Kidney (tissue), 13 donors: ENCODE measurements at regions not wholly inside any gene's neighbourhood (a gene's known extent, or its start where the extent isn't known, plus 50 kb on each side); places are given as distances from the start of the nearest gene placed in this dataset.

Source experiments
- DNase-seq, 5 donors: peaks; one replicate each; pipeline ENCODE4 v3.0.0-alpha.2; 2013 to 2020
- FAIRE-seq: peaks from 2 replicates; lab custom pipeline; 2012; peaks lifted over from hg19 to GRCh38; lab: Jason Lieb, UNC
- H3K27ac ChIP-seq, 2 donors: one replicate each; pipeline ENCODE4 v1.7.0; 2013; ENCODE audit warnings: low read depth in 2 of 2, low read length in 2 of 2, inconsistent platforms in 1 of 2
- H3K27me3 ChIP-seq: one replicate; pipeline ENCODE4 v1.7.1; 2013; ENCODE audit warnings: low read length, inconsistent platforms; ENCODE audit not compliant: control insufficient read depth, insufficient read depth
- H3K36me3 ChIP-seq, 3 donors: one replicate each; pipeline versions ENCODE4 v1.7.0 to v1.7.1; 2013; ENCODE audit warnings: low read length in 3 of 3, control low read depth in 1 of 3, inconsistent platforms in 1 of 3; ENCODE audit not compliant: insufficient read depth in 3 of 3, control insufficient read depth in 2 of 3
- H3K4me1 ChIP-seq, 3 donors: one replicate each; pipeline versions ENCODE4 v1.7.0 to v1.7.1; 2013; ENCODE audit warnings: low read length in 3 of 3, inconsistent platforms in 1 of 3, low read depth in 1 of 3; ENCODE audit not compliant: control insufficient read depth in 2 of 3, insufficient read depth in 2 of 3
- H3K4me3 ChIP-seq, 3 donors: one replicate each; pipeline versions ENCODE4 v1.7.0 to v1.8.1; 2013; ENCODE audit warnings: low read length in 3 of 3, control low read depth in 1 of 3, inconsistent platforms in 1 of 3
- H3K9ac ChIP-seq, 3 donors: one replicate each; pipeline versions ENCODE4 v1.7.0 to v1.7.1; 2013; ENCODE audit warnings: low read length in 3 of 3, control low read depth in 1 of 3, inconsistent platforms in 1 of 3
- H3K9me3 ChIP-seq, 3 donors: one replicate each; pipeline versions ENCODE4 v1.7.0 to v1.7.1; 2013; ENCODE audit warnings: low read length in 3 of 3, control low read depth in 1 of 3, inconsistent platforms in 1 of 3; ENCODE audit not compliant: control insufficient read depth in 2 of 3, insufficient read depth in 1 of 3
- intact Hi-C: fragments of 100-400 bp; cut with DNase I; formaldehyde crosslinking; loops from one replicate; pipeline ENCODE4 v1.11.1; 2022
- TF ChIP-seq, protein P1 (sequence below): IDR thresholded peaks from 3 replicates; pipeline ENCODE4 v1.5.1; 2012; ENCODE audit warnings: mild to moderate bottlenecking, moderate library complexity, borderline replicate concordance; ENCODE audit not compliant: insufficient read depth; ENCODE audit errors: extremely low read depth
- donor health status: control.
- donor health status: control.
- donor health status: control.
- donor health status: control.
- donor health status: control.
- donor health status: DM: yes; HTN: yes; CAD: no.
- donor health status: Normal renal cell carcinoma (clear cell type).

DNA sequence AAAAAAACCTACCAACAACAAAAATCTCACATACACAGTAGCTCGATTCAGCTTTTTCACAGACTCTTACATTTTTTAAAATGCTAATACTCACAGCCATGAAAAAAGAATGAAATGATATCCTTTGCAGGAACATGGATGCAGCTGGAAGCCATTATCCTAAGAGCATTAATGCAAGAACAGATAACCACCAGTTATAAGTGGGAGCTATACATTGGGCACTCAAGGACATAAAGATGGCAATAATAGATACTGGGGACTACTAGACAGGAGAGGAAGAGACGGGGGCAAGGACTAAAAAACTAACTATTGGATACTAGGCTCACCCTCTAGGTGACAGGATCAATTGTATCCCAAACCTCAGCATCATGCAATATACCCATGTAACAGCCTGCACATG is 90.3 kb upstream of the CCNH start:
- Histone ChIP-seq H3K9ac (no peak overlapping the region), H3K27me3 (no peaks in the 10 kb centered on the region), H3K9me3 (peaks cover 0 to 3% (median 0%) of the 10 kb centered on the region in 3 donors), H3K4me3 (no peak overlapping the region), H3K27ac (no peak overlapping the region), H3K36me3 (no peaks in the 10 kb centered on the region), H3K4me1 (no peaks in the 10 kb centered on the region)
- intact Hi-C loops, result no loop called here
- TF ChIP-seq, protein P1, sequence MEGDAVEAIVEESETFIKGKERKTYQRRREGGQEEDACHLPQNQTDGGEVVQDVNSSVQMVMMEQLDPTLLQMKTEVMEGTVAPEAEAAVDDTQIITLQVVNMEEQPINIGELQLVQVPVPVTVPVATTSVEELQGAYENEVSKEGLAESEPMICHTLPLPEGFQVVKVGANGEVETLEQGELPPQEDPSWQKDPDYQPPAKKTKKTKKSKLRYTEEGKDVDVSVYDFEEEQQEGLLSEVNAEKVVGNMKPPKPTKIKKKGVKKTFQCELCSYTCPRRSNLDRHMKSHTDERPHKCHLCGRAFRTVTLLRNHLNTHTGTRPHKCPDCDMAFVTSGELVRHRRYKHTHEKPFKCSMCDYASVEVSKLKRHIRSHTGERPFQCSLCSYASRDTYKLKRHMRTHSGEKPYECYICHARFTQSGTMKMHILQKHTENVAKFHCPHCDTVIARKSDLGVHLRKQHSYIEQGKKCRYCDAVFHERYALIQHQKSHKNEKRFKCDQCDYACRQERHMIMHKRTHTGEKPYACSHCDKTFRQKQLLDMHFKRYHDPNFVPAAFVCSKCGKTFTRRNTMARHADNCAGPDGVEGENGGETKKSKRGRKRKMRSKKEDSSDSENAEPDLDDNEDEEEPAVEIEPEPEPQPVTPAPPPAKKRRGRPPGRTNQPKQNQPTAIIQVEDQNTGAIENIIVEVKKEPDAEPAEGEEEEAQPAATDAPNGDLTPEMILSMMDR, result no peak
- FAIRE-seq (no peak), DNase-seq (no peak)

DNA sequence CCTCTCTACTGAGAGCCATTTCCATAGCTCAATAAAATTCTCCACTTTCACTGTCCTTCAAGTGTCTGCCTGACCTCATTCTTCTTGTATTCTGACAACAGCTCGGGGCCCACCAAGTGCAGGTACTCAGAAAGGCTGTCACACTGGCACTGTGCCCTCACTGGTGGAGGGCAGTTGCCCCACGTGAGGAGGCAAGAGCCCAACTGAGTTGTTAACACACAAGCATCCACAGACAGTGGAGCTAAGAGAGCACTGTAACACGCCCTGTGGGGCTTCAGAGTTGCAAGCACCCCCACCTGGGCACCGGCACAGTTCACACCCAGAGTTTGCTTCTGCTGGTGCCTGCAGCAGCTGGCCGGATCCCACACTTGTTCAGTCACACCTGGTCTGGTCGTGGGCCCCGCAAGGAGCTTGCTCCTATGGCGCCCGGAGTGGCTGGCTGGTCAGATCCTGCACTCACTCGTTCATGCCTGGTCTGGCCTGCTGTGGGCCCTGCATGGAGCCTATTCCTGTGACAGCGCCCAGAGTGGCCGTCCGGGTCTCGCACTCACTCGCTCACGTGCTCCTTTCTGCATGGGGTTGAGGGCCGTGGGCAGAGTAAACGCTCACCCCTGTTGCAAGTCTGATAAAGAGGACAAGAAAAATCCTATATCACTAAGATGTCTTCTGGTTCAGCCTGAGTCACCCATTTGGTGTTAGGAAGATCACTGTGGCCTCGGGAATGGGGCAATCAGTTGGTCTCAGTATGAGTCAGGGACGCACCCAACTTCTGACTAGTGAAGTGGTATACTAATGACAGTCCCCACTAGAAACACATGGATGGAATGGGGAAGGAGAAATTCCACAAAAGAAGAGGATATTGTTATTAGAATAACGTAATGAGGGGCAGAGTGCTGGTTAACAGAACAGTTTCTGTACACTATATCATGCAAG is 87.0 kb upstream of the CCNH start:
- no peaks in the 10 kb centered on the region for H3K27me3 ChIP-seq
- intact Hi-C loops, result no loop called here
- no peak overlapping the region for H3K9ac ChIP-seq
- TF ChIP-seq, protein P1, result no peak
- H3K9me3 ChIP-seq, result peaks cover 0 to 8% (median 0%) of the 10 kb centered on the region in 3 donors
- FAIRE-seq (no peak), DNase-seq (peak in 1 of 5 donors; percentile 68)
- H3K4me1 ChIP-seq, result no peaks in the 10 kb centered on the region
- no peak overlapping the region for H3K4me3 ChIP-seq
- H3K36me3 ChIP-seq, result no peaks in the 10 kb centered on the region
- H3K27ac ChIP-seq, result no peak overlapping the region
